AG09319 (cell line): ENCODE measurements at regions not wholly inside any gene's neighbourhood (a gene's known extent, or its start where the extent isn't known, plus 50 kb on each side); places are given as distances from the start of the nearest gene placed in this dataset.
"Not testable (repeated sequence)": the region's sequence is repeated elsewhere in the genome, so short reads cannot be mapped to it uniquely, and the experiment has no call there.

Experiments used
- DNase-seq: peaks from one replicate; pipeline ENCODE4 v3.0.0-alpha.2; 2010; ENCODE audit warnings: low read depth; ENCODE audit errors: extremely low read depth
- TF ChIP-seq, protein P1 (sequence below): IDR thresholded peaks from 2 replicates; pipeline ENCODE4 v1.5.1; 2011; ENCODE audit warnings: low read depth, mild to moderate bottlenecking, inconsistent platforms, low read length, moderate library complexity

- TF ChIP-seq, protein P1, sequence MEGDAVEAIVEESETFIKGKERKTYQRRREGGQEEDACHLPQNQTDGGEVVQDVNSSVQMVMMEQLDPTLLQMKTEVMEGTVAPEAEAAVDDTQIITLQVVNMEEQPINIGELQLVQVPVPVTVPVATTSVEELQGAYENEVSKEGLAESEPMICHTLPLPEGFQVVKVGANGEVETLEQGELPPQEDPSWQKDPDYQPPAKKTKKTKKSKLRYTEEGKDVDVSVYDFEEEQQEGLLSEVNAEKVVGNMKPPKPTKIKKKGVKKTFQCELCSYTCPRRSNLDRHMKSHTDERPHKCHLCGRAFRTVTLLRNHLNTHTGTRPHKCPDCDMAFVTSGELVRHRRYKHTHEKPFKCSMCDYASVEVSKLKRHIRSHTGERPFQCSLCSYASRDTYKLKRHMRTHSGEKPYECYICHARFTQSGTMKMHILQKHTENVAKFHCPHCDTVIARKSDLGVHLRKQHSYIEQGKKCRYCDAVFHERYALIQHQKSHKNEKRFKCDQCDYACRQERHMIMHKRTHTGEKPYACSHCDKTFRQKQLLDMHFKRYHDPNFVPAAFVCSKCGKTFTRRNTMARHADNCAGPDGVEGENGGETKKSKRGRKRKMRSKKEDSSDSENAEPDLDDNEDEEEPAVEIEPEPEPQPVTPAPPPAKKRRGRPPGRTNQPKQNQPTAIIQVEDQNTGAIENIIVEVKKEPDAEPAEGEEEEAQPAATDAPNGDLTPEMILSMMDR, result no peak
- DNase-seq, result no peak
Observed at GRCh38 chr6:170139531-170139930, 151.3 kb downstream of the DLL1 start.

DNA sequence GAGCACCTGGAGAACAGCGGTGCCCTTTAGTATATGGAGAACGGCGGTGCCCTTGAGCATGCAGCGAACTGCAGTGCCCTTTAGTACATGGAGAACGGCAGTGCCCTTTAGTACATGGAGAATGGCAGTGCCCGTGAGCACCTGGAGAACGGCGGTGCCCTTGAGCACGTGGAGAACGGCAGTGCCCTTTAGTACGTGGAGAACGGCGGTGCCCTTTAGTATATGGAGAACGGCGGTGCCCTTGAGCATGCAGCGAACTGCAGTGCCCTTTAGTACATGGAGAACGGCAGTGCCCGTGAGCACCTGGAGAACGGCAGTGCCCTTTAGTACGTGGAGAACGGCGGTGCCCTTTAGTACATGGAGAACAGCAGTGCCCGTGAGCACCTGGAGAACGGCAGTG, 151.8 kb downstream of the DLL1 start:
- not testable (repeated sequence) for DNase-seq

GRCh38 chr6:170137911-170138910, 152.7 kb downstream of the DLL1 start:
- TF ChIP-seq, protein P1, result no peak
- no peak for DNase-seq

DNA sequence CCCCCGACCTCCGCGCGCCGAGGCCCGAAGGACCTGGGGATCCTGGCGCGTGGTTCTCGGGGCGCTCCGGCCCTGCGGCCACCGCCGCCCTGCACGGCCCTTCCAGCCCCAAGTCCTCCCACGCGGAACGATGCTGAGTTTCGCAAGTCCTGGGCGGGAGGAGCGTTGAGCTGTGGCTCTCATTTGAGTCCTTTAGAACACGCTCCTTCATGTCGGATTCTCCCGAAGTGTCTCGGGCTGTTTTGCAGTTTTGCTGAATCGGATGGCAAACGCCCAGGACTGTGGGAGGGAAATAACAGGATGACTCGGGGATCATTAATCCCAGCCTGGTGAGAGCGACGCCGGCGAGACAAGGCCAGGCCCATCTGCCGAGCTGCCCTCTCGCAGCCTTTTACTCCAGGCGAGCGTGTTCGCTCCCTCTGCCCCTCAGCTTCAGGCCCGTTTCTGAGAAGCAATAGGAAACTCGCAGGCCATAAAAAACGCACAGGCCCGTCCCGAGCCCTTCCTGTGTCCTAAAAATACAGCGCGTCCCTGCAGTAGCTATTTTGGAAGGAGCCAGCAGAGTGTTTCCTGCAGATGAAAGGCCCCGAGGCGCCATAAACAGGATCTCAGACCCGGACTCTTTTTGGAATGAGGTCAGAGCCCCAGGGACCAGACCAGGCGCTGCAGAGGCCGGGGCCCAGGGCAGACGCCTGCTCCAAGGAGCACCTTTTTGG, 153.5 kb downstream of the DLL1 start:
- DNase-seq, result no peak
- TF ChIP-seq, protein P1, result no peak

GRCh38 chr6:170136541-170137175, 154.2 kb downstream of the DLL1 start:
- no peak for DNase-seq
- TF ChIP-seq, protein P1, result no peak

GRCh38 chr6:170135821-170136471, 154.9 kb downstream of the DLL1 start:
- DNase-seq, result no peak
- TF ChIP-seq, protein P1, result no peak

DNA sequence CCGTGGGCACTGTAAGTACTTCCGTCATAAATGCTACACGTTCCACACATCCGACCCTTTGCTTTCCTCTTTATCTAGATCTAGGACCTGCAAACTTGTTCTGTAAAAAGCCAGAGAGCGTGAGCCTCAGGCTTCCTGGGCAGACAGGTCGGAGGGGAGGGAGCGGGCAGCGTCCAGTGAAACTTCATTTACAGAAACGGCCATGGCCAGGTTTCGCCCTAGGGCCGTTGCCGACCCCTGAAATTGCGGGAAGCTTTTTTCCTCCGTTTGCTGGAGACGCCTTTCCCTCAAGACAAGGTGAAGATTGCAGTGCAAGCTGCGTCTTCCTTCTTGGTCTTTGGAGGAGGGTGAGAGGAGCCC, 155.4 kb downstream of the DLL1 start:
- DNase-seq, result no peak
- TF ChIP-seq, protein P1, result no peak
